ENCODE measurements at regions not wholly inside any gene's neighbourhood (a gene's known extent, or its start where the extent isn't known, plus 50 kb on each side); places are given as distances from the start of the nearest gene placed in this dataset.

DNA sequence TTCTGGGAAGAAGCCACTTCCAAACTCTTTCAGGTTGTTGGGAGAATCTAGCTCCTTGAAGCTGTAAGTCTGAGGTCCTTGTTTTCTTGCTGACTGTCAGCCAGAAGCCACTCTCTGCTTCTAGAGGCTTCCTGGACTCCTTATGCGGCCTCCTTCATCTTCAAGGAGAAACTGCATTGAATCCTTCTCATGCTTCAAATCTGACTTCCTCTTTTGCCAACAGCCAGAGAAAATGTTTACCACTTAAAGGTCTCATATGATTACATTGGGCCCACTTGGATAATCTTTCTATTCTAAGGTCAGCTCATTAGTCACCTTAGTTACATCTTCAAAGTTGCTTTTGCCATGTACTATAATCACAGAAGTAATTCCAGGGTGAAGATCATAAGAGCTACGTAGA lies 327.0 kb downstream of the HNRNPD start:
- ATAC-seq (no peak), DNase-seq (no peak)
- intact Hi-C loops (cut with micrococcal nuclease) = no loop called here

DNA sequence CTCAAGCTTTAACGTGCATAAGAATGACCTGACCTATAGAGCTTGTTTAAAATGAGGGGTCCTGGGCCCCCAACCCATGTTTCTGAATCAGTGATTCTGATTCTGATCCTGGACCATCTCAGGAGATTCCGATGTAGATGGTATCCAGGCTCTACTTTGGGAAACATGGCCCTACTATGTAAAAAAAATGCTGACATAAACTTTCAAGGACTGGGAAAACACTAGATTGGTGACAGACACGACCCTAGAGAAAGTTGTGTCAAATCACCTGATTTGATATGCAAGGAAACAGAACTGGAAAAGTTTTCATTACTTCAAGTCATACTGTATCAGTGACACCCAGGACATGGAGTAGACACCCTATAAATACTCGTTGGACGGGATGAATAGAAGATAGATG lies 328.5 kb downstream of the HNRNPD start:
- no peak for ATAC-seq
- intact Hi-C loops (cut with micrococcal nuclease) = no loop called here

DNA sequence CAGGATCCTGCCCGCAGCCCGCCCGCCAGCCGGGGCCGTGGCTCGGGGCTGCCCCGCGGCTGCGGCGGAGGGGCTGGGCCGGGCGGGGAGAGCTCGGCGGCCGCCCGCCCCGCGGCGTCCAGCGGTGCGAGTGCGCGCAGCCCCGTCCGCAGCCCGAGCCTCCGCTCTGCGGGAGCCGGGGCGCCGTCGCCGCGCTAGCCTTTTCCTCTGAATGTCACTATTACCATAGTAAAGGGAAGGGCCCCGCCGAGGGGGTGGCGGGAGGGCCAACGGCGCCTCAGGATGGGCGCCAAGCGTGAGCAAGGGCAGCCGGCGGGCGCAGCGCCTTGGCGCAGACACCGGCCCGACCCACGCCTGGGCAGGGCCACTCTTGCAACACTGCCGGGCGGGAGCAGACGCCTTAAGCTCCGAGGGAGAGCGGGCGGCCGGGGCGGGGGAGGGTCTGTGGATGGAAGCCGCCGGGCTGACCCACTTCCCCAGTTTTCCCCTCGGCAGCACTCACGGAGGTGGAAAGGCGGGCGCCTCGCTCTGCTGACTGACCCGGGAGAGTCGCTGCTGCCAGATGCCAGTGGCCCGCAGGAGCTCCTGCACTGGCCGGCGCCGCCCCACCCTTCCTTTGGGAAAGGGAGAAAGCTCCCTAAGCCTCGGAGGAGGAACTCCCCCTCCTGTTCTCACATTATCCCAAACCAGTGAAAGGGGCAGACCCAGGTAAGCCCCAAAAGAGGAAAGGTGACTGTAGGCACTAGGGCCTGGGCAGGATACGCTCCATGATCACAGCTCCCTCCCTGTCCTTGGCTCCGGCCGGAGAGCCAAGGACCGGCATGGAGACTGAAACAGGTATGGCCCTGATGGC lies 329.4 kb downstream of the HNRNPD start:
- ATAC-seq (peak; percentile 93), DNase-seq (peak; percentile 65)
- intact Hi-C loops (cut with micrococcal nuclease) = no loop called here

More for the DNA sequence above, 328.5 kb downstream of the HNRNPD start:
- no peak for DNase-seq

DNA sequence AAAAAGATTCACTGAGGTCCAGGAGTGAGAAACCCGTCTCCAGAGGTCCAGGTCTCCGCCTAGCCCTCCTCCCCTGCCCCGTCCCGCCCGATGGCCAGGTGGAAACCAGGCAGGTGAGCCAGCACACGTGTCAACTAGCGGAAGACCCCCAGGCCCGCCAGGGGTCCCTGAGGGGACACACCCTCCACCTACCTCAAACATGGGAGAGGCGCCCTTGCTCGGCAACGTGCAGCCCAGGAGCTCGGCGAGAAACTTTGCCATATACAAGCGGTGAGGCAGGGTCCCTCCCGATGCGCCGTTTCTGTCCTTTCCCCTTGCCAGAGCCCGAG lies 330.0 kb downstream of the HNRNPD start:
- DNase-seq = no peak
- no peak for ATAC-seq

DNA sequence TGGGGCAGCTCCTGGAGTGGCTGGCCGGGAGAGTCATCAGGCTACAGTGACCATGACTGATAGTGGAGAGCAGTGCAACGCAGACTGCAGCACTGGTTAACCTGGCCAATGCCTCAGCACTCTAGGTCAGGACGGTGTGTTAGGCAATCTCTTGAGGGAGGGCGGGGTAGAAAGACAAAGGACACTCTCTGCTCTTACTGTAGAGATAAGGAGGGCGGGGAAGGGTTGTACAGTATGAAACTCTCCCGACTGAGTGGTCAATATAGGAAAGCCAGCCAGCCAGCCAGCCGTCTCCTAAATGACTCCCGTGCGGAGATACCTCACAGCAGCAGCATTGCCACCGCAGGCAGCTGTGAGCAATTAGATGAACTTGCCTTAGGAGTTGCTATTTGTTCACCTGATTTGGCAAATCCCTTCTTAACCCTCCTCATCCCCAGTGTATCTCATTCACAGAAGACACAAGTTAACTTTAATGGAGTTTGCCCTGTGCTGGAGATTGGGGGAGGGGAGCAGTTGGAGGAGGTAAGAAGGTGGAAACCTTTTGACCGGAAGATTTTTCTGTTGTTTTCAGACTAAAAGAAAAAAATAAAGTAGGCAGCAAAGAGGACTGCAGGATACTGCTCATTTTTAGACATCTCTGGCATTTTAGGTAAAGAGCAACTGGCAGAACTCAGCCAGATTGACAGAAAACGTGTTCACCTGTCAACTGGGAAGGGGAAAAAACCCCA lies 330.5 kb downstream of the HNRNPD start:
- no peak for DNase-seq
- intact Hi-C loops (cut with micrococcal nuclease) = no loop called here
- no peak for ATAC-seq

More for the DNA sequence above, 330.0 kb downstream of the HNRNPD start:
- intact Hi-C loops (cut with micrococcal nuclease) = no loop called here

DNA sequence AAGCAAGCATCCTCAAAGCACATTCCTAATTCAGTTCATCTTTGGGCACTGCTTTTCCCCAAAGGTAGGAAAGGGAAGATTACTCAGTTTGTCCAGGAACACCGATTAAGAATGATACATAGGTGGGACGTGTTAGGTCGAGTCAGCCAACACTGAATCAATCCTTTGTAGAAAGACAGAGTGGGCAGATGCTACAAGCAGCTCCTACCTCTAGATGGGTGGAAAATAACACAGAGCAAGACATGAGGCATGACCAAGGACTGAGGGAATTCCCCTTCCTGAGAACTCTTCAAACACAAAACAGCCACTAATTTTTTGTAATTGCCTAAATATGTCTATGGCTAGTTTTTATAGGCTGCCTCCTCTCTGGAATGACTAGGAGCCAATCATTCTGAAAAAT lies 331.7 kb downstream of the HNRNPD start:
- ATAC-seq = no peak
- intact Hi-C loops (cut with micrococcal nuclease) = no loop called here
- DNase-seq = no peak

DNA sequence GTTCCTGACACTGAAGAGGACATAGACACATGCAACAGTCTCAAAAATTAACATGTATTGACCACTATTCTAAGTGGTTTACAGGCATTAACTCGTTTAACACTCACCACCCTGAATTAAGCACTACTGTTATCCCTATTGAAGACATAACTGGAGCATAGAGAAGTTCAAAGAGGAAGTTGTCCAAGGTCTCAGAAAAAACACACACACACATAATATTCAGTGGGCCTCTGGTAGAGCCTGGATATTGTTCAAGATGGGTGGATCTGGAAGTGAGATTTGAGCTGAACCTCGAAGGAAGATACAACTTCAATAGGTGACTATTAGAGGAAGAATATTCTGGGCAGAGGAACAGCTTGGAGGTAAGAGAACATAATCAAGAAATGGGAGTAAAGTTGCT lies 334.9 kb downstream of the HNRNPD start:
- DNase-seq = no peak
- ATAC-seq = no peak
- intact Hi-C loops (cut with micrococcal nuclease) = no loop called here

DNA sequence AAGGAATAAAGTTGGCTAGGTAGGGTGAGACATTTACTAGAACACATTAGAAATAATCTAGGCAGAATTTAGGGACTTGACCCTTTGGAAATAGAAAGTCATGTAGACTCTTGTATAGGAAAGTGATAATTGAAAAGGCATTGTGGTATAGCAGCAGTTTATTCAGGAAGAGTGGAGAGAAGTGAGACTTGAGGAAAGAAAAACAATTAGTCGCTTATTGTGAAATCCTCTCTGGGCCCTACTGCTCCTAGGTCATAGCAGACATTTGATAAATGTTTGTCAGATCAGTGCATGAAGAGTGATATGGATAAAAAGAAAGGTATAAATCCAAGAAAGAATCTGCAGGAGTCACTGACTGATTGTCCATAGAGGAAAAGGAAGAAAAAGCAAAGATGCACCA lies 337.6 kb downstream of the HNRNPD start:
- intact Hi-C loops (cut with micrococcal nuclease) = no loop called here
- DNase-seq (no peak), ATAC-seq (no peak)

DNA sequence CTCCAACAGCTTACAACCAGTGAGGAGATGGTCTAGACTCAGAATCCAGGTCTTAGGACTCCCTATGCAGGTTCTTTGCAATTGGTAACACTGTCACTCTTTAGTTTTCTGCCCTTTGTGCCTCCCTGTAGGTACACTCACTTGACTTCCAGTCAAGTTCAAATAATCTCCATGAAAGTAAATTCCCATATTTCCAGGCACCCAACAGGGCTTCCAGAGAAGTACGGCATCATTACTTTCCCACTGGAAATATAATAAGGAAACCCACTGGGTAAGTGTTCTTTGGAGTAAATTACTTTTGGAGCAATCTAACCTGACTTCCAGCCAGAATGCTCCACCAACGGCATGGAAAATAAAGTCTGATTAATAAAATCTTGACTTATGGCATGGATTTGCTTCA lies 338.9 kb downstream of the HNRNPD start:
- ATAC-seq (no peak), DNase-seq (no peak)
- intact Hi-C loops (cut with micrococcal nuclease) = no loop called here

DNA sequence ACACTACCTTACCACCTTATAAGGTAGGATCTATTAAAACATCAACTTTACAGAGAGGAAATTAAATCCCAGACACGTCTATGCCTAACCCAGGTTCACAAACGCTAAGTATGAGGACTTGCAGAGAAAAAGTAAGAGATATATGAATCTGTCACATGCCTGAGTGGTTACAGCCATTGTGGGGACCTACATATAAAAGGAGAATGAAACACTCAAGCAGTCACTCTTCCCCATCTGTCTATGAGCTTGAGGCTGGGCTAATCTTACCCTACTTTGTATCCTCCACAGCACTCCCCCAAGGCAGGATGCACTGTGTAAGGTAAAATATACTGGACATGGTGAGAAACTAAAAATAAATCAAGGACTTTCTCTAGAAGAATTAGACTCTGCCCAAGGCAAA lies 339.9 kb downstream of the HNRNPD start:
- intact Hi-C loops (cut with micrococcal nuclease) = no loop called here
- ATAC-seq (no peak), DNase-seq (no peak)

DNA sequence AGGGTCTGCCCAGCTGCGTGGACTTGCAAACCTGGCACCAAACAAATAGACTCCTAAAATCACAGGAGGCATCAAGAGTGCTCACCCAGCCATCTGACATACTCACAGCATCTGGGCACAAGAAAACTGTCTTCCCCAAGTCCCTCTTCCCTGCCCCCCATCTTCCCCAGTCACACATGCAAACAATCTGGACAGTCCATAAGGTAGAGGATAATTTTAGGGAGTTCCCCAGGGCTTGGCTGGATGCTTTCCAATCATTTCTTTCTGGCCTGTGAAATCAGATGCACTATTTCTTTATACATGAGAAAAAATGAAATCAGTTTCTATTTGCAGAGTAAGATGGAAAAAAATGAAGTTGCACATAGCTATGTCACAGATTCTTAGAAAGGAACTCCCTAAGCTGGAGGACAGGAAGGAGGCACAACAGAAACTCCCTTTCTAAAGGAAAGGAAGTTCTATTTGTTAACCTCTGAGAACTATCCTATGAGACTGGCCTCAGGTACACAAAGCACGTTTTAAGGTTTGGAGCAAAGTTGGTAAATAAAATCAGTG lies 342.3 kb downstream of the HNRNPD start:
- no peak for ATAC-seq
- no peak for DNase-seq
- intact Hi-C loops (cut with micrococcal nuclease) = no loop called here

DNA sequence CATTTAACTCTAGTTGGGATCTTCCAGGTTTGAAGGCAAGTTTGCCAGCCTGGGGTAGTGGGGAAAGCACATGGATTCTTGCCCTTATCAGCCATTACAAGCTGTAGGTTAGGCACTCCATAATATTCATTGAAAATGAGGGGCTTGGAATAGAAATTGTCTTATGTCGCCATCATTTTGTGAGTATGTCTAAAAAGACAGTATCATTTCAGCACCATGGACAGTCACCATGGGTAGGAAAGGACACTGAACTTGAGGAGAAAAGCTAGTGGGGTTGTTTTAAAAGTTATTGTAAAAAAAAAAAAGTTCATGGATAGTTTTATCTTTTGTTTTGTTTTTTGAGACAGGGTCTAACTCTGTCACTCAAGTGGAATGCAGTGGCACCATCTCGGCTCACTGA lies 356.1 kb downstream of the HNRNPD start:
- DNase-seq (no peak), ATAC-seq (no peak)
- intact Hi-C loops (cut with micrococcal nuclease) = no loop called here

DNA sequence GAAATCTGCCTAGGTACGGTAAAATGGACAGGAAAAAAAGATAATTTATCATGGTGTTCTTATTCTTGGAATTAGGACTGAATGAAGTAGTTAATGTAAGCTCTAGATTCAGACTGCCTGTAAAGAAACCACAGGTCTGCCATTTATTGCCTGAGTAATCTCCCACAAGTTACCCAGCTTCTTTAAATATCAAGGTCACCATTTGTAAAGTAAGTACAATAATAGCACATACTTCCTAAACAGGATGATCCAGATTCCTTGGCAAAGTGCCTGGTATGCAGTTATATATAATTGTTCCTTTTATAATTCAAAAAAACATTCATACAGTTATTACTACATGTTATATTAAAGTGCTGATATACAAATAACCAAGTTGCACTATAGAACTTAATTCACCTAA lies 368.6 kb downstream of the HNRNPD start:
- no peak for ATAC-seq
- intact Hi-C loops (cut with micrococcal nuclease) = no loop called here
- no peak for DNase-seq

DNA sequence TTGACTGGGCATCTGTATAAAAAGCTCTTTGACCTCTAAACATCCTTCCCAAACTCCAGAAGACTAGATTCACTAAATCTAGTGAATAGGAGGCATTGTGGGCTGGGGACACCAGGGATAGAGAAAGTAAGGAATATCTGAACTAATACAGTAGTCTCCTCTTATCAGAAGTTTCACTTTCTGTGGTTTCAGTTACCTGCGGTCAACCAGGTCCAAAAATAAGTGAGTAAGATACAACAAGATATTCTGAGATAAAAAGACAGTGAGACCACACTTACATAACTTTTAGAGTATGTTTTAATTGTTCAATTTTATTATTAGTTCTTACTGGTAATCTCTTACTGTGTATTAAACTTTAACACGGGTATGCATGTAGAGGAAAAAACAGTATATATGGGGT lies 376.5 kb downstream of the HNRNPD start:
- DNase-seq = no peak
- no peak for ATAC-seq

DNA sequence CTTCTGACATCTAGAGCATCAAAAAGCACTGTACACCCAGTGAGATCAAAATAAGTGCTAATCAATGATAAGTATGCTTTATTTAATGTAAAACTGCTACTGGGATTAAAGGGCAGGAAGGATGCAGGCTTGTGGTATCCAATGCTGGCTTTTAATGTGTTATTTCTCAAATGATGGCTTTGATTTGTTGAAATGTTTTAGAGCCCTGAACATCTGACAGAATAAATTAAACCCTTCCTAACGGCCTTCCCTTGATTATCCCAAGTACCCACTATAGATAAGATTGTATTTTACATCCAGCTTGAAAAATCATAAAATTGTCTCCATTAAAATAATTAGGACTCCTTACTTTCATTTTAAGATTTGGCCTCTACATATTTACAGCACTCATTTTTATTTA lies 382.9 kb downstream of the HNRNPD start:
- DNase-seq (no peak), ATAC-seq (no peak)
- intact Hi-C loops (cut with micrococcal nuclease) = no loop called here

More for the DNA sequence above, 376.5 kb downstream of the HNRNPD start:
- intact Hi-C loops (cut with micrococcal nuclease) = no loop called here

DNA sequence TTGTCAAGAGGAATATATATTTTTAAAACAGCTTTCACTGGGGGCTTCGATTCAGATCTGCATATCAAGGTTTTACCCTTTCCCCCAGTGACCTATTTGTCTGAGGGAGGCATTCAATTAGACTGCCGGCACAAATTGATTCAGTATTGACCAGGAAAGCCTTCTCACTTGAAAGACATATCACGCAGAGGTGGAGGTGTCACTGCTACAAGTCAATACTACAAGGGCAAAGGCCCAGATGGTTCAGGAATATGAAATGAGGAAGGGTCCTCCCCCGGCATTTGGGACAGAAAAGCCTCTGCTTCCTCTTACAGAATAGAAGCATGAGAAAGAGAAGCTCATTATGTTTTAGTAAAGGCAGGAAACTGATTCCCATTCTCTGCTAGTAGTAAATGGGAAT lies 383.6 kb downstream of the HNRNPD start:
- intact Hi-C loops (cut with micrococcal nuclease) = no loop called here
- DNase-seq (no peak), ATAC-seq (no peak)

DNA sequence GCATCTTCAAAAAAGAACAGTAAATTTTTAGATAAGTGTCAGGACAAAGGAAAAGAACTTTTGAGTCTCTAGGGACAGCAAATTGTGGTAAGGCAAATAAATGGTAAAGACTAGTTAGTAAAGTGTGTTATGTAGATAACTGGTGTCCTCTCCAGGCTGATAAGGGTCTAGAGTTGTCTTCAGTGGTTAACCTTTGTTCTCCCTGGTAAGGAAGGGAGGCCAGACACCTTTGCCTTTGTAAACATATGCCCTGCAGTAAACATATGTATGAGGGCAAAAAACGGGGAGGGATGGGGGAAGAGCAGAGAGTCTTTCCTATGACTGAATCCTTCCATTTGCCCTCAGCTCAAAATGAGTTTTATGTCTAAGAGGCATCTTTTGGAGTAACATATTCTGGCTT lies 384.6 kb downstream of the HNRNPD start:
- DNase-seq (no peak), ATAC-seq (no peak)
- intact Hi-C loops (cut with micrococcal nuclease) = no loop called here

DNA sequence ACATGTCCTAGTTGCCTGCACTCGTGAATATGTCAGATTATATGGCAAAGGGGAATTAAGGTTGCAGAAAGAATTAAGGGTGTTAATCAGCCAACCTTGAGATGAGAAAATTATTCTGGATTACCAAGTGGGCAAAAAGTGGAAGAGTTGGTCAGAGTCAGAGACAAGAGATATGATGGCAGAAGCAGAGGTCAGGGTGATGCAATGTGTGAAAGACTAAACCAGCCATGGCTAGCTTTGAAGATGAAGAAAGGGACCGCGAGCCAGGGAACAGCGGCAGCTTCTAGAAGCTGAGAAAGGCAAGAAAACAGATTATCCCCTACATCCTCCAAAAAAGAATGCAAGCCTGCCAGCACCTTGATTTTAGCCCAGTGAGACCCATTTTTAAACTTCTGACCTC lies 385.6 kb downstream of the HNRNPD start:
- no peak for DNase-seq
- intact Hi-C loops (cut with micrococcal nuclease) = no loop called here
- no peak for ATAC-seq

DNA sequence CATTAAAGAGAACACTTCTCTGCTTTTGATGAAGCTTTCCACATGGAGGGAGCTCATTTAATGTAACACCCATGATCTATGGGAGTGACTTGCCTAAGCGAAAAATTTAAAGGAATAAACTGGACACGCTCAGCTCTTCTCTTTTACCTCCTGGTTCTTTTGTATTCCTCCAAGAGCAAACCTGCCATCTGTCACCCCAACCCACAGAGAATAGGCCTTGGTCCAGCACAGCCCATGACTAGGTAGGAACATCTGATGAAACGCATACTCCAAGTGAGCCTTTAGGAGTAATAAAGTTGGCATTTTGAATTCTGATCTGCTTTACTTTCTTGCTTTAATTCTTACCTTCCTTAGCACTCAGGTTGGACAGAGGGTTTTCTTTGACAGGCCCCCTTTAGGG lies 389.0 kb downstream of the HNRNPD start:
- intact Hi-C loops (cut with micrococcal nuclease) = no loop called here
- no peak for ATAC-seq
- no peak for DNase-seq

DNA sequence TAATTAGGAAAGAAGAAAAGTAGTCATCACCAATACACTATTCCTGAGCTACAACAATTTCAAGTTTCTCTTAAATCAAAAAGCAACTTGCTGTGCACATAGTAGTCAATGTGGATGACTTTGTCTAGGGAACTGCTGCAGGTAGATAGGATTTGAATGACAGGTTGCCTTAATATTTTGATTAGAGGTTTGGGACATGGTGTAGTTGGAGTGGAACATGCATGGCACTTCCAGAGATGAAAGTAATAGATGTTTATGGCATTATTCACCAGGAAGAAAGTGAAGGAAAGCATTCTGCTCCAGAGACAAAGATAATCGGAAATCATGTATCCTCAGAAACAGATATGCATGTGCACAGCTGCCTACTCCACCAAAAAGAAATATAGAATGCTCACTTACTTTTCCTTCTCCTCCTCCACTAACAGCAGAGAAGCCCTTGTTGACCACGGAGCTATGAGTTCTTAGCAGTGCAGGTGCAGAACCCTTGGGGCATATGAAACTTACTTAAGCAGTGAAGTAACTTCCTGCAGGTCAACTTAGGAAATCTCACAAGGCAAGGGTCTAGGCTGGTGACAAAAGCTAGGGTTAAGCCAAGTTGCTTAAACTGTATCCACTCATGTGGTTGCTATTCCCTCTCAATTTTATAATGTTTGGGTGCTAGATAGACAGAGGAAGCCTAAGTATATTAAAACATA lies 390.8 kb downstream of the HNRNPD start:
- no peak for ATAC-seq
- intact Hi-C loops (cut with micrococcal nuclease) = no loop called here

More for the DNA sequence above, 390.8 kb downstream of the HNRNPD start:
- no peak for DNase-seq
